ENCODE measurements at regions not wholly inside any gene's neighbourhood (a gene's known extent, or its start where the extent isn't known, plus 50 kb on each side); places are given as distances from the start of the nearest gene placed in this dataset.

DNA sequence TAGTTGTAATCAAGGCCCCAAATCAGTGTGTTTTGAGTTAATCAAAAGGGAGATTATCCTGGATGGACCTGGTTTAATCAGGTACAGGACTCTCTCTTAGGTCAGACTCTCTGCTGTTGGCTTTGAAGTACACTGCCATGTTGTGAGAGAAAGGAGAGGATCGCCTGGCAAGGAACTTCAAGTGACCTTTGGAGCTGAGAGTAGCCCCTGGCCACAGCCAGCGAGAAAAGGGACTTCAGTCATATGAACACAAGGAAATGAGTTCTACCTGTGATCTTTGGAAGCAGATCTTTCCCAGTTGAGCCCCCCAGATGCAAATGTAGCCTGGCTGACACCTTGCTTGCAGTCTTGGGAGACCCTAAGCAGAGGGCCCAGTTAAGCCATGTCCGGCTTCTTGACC is 68.3 kb upstream of the CPM start:
- TF ChIP-seq POLR2A (IDR thresholded peaks at IDR 0.05; ENCODE audit: low read depth) = no peak
- TF ChIP-seq EP300 (IDR thresholded peaks at IDR 0.05) = no peak

Measured in esophagus muscularis mucosa (tissue), 2 donors.